Hepatocyte (in vitro differentiated cells): ENCODE measurements at regions not wholly inside any gene's neighbourhood (a gene's known extent, or its start where the extent isn't known, plus 50 kb on each side); places are given as distances from the start of the nearest gene placed in this dataset.

Experiments used
- DNase-seq: peaks from one replicate; pipeline ENCODE4 v3.0.0-alpha.2; 2016; ENCODE audit warnings: low spot score
- H2AFZ ChIP-seq: fragments of 200-600 bp; sonication (generic); 2 replicates; pipeline ENCODE4 v1.6.0; 2016; ENCODE audit warnings: antibody characterized with exemption, mild to moderate bottlenecking
- H3K27ac ChIP-seq: fragments of 200-600 bp; sonication (generic); 2 replicates; pipeline ENCODE4 v1.5.1; 2016; ENCODE audit warnings: mild to moderate bottlenecking
- H3K27me3 ChIP-seq: fragments of 200-600 bp; sonication (generic); 2 replicates; pipeline ENCODE4 v1.6.1; 2016
- H3K36me3 ChIP-seq: fragments of 200-600 bp; sonication (generic); replicated peaks from 2 replicates; pipeline ENCODE4 v1.5.1; 2016; ENCODE audit warnings: low read depth; ENCODE audit not compliant: insufficient read depth
- H3K4me1 ChIP-seq: fragments of 200-600 bp; sonication (generic); 2 replicates; pipeline ENCODE4 v1.5.1; 2016; ENCODE audit warnings: mild to moderate bottlenecking, moderate library complexity; ENCODE audit not compliant: insufficient read depth
- H3K4me2 ChIP-seq: fragments of 200-600 bp; sonication (generic); 2 replicates; pipeline ENCODE4 v1.6.0; 2016
- H3K4me3 ChIP-seq: fragments of 200-600 bp; sonication (generic); 2 replicates; pipeline ENCODE4 v1.5.1; 2016; ENCODE audit warnings: mild to moderate bottlenecking
- H3K79me2 ChIP-seq: fragments of 200-600 bp; sonication (generic); 2 replicates; pipeline ENCODE4 v1.6.0; 2017; ENCODE audit warnings: mild to moderate bottlenecking
- H3K9me2 ChIP-seq: fragments of 200-600 bp; sonication (generic); replicated peaks from 2 replicates; pipeline ENCODE4 v1.6.0; 2017; ENCODE audit warnings: mild to moderate bottlenecking; ENCODE audit not compliant: insufficient read depth
- H3K9me3 ChIP-seq: fragments of 200-600 bp; sonication (generic); 2 replicates; pipeline ENCODE4 v1.5.1; 2016; ENCODE audit warnings: low read depth, mild to moderate bottlenecking
- H4K20me1 ChIP-seq: fragments of 200-600 bp; sonication (generic); 2 replicates; pipeline ENCODE4 v1.6.0; 2016; ENCODE audit warnings: mild to moderate bottlenecking; ENCODE audit not compliant: insufficient read depth, poor library complexity, severe bottlenecking
- EZH2 ChIP-seq: fragments of 200-600 bp; sonication (generic); IDR thresholded peaks from 2 replicates; pipeline ENCODE4 v1.6.1; 2016; ENCODE audit warnings: antibody characterized with exemption, mild to moderate bottlenecking, borderline replicate concordance
- EZH2phosphoT487 ChIP-seq: fragments of 200-600 bp; sonication (generic); IDR thresholded peaks from one replicate; pipeline ENCODE4 v1.6.1; 2018; ENCODE audit warnings: antibody characterized with exemption, mild to moderate bottlenecking, low read depth, moderate library complexity; ENCODE audit not compliant: unreplicated experiment, severe bottlenecking
- WGBS: methylation state at CpG from one replicate; pipeline ENCODE4 v1.1.6; 2016; ENCODE audit warnings: low lambda C conversion rate; ENCODE audit errors: missing lambda C conversion rate; 5-methylcytosine and 5-hydroxymethylcytosine counted together
- TF ChIP-seq, protein P1 (sequence below): fragments of 200-600 bp; sonication (generic); IDR thresholded peaks from 2 replicates; pipeline ENCODE4 v1.5.1; 2016; ENCODE audit warnings: antibody characterized with exemption, mild to moderate bottlenecking; ENCODE audit not compliant: poor library complexity

DNA sequence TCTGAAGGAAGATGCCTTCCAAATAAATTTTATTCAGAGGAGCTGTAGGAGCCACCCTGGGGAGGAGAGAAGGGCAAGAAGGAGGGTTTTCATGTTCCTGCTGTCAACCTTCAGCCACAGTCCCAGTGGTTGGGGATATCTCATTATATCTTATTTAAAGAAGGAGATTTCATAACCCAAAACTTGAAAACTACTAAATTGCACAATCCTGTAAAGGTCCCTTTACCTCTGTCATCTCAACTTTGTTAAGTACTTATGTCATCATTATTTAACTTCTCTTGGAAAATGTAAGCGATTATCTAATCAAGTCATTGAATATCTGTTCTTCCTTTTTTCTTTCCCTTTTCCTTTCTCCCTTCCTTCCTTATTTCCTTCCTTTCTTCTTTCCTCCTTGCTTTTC lies 794.5 kb upstream of the IGFBP3 start:
- Histone ChIP-seq H2AFZ (no peak overlapping the region), H3K4me1 (peaks cover 9% of the 10 kb centered on the region), H3K36me3 (no peaks in the 10 kb centered on the region), H3K4me3 (no peak overlapping the region), H3K9me3 (no peaks in the 10 kb centered on the region), H4K20me1 (no peaks in the 10 kb centered on the region), H3K27ac (no peak overlapping the region), H3K4me2 (no peak overlapping the region), H3K79me2 (no peaks in the 10 kb centered on the region), H3K9me2 (no peaks in the 10 kb centered on the region), H3K27me3 (no peaks in the 10 kb centered on the region)
- no peak for DNase-seq
- TF ChIP-seq EZH2 (no peak), EZH2phosphoT487 (no peak)
- TF ChIP-seq, protein P1, sequence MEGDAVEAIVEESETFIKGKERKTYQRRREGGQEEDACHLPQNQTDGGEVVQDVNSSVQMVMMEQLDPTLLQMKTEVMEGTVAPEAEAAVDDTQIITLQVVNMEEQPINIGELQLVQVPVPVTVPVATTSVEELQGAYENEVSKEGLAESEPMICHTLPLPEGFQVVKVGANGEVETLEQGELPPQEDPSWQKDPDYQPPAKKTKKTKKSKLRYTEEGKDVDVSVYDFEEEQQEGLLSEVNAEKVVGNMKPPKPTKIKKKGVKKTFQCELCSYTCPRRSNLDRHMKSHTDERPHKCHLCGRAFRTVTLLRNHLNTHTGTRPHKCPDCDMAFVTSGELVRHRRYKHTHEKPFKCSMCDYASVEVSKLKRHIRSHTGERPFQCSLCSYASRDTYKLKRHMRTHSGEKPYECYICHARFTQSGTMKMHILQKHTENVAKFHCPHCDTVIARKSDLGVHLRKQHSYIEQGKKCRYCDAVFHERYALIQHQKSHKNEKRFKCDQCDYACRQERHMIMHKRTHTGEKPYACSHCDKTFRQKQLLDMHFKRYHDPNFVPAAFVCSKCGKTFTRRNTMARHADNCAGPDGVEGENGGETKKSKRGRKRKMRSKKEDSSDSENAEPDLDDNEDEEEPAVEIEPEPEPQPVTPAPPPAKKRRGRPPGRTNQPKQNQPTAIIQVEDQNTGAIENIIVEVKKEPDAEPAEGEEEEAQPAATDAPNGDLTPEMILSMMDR = no peak
- 90% methylated on average over 1 of the region's 1 CpG for WGBS

DNA sequence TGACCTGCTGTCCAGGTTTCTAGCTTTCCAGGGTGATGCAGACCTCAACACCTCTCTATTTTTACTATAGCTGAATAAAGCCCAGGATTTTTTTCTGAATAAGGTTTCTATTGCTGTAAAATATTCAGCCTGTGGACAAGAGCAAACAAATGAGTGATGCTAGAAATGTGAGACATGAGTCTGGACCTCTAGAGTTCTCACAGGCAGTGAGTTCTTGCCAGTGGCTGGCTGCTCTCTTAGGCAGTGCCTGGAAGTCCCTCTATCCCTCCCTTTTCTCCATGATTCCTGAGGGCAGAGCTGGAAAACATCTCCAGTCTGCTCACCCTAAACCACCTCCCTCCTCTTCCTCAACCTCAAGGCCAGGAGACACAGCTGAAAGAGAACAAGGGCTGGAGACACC lies 793.8 kb upstream of the IGFBP3 start:
- no peak for TF ChIP-seq EZH2
- TF ChIP-seq, protein P1 = no peak
- peaks cover 9% of the 10 kb centered on the region for H3K4me1 ChIP-seq
- H3K27me3 ChIP-seq = no peaks in the 10 kb centered on the region
- no peak for DNase-seq
- no peak overlapping the region for H3K4me2 ChIP-seq
- no peak overlapping the region for H3K27ac ChIP-seq
- no peaks in the 10 kb centered on the region for H3K9me2 ChIP-seq
- H4K20me1 ChIP-seq = no peaks in the 10 kb centered on the region
- no peak overlapping the region for H2AFZ ChIP-seq
- no peaks in the 10 kb centered on the region for H3K9me3 ChIP-seq
- H3K79me2 ChIP-seq = no peaks in the 10 kb centered on the region
- H3K4me3 ChIP-seq = no peak overlapping the region
- no peaks in the 10 kb centered on the region for H3K36me3 ChIP-seq

DNA sequence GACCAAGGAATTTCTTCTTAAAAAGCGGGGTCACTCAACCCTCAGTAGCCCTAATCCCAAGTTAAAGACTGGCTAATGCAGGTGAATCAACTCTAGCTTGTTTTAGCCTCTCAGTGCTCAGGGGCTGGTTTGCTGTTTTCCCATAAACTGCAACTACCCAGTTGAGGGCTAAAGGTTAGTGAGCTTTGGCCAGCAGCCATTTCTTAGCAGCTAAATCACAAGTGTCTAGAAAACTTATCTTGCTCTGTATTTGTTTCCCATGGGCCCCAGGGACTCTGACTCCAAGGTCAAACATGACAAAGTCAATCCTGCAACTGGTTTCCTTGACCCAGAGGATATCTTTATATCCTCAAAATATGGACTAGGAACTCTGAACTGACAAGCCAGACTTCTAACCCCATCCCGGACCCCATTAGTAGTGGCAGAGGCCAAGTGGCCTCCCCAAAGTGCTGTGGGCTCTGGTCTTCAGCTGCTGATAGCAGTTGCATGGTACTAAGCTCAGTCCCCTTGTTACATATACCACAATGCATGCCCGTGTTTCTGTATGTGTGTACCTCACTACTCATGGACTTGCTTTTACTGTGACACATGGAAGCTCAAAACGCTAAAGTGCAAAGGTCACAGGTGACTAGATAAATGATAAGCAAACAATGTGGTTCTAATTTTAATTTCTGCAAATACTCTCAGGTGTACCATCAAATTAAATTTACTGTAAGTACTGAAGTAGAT lies 793.0 kb upstream of the IGFBP3 start:
- H3K27ac ChIP-seq = peak overlapping the region; percentile 54
- 66% methylated on average over 4 of the region's 4 CpGs for WGBS
- no peaks in the 10 kb centered on the region for H4K20me1 ChIP-seq
- no peaks in the 10 kb centered on the region for H3K27me3 ChIP-seq
- H2AFZ ChIP-seq = no peak overlapping the region
- TF ChIP-seq EZH2 (no peak), EZH2phosphoT487 (no peak)
- TF ChIP-seq, protein P1 = no peak
- no peaks in the 10 kb centered on the region for H3K79me2 ChIP-seq
- no peaks in the 10 kb centered on the region for H3K36me3 ChIP-seq
- peaks cover 9% of the 10 kb centered on the region for H3K4me1 ChIP-seq
- H3K4me3 ChIP-seq = no peak overlapping the region
- DNase-seq = peak; percentile 64
- no peak overlapping the region for H3K4me2 ChIP-seq
- H3K9me2 ChIP-seq = no peaks in the 10 kb centered on the region
- no peaks in the 10 kb centered on the region for H3K9me3 ChIP-seq

DNA sequence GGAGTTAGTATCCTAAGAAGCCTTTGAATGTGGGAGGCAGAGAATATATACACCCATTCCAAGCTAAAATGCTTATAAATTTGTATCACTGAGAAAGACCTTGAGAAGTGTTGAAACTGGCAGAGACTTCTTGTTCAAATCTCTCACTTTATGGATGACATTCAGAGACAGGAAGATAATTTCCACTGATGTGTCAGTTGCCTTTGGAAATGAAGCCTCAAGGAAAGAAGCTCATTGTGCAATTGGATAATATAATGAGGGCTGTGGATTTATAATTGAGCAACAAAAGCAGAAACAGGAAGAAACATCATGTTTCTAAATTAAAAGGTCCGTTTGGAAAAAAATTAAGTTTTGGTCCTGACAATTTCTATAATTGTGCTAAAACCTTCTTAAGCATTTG lies 789.9 kb upstream of the IGFBP3 start:
- TF ChIP-seq, protein P1 = no peak
- TF ChIP-seq EZH2 = no peak
- TF ChIP-seq EZH2phosphoT487 = no peak

More for the DNA sequence above, 789.9 kb upstream of the IGFBP3 start:
- Histone ChIP-seq H3K27ac (peak overlapping the region; percentile 11), H3K9me2 (no peaks in the 10 kb centered on the region), H2AFZ (no peak overlapping the region), H3K36me3 (no peaks in the 10 kb centered on the region), H3K79me2 (no peaks in the 10 kb centered on the region), H3K9me3 (no peaks in the 10 kb centered on the region), H3K4me1 (peaks cover 9% of the 10 kb centered on the region), H3K4me2 (no peak overlapping the region), H3K4me3 (no peak overlapping the region), H3K27me3 (no peaks in the 10 kb centered on the region), H4K20me1 (no peaks in the 10 kb centered on the region)
- 36% methylated on average over 1 of the region's 1 CpG for WGBS
- no peak for DNase-seq
